BJ (cell line): ENCODE measurements at regions not wholly inside any gene's neighbourhood (a gene's known extent, or its start where the extent isn't known, plus 50 kb on each side); places are given as distances from the start of the nearest gene placed in this dataset.

Source experiments
- CTCF ChIA-PET: fragments of 350-600 bp; formaldehyde crosslinking; extraction: SDS; loops from one replicate; lab custom pipeline; 2021; ENCODE audit warnings: antibody characterized with exemption, inconsistent platforms; lab: Yijun Ruan, JAX
- POLR2A ChIA-PET: fragments of 300-600 bp; sonication (Branson Sonifier 250); formaldehyde crosslinking; extraction: SDS; loops from one replicate; lab custom pipeline; 2021; ENCODE audit warnings: antibody characterized with exemption; lab: Charles Lee
- DNase-seq: peaks from one replicate; pipeline ENCODE4 v3.0.0-alpha.2; 2011; ENCODE audit warnings: low read depth
- H3K27me3 ChIP-seq: 2 replicates; pipeline ENCODE4 v1.6.0; 2011; ENCODE audit warnings: low read length; ENCODE audit not compliant: control insufficient read depth, insufficient read depth
- H3K36me3 ChIP-seq: 2 replicates; pipeline ENCODE4 v1.5.1; 2011; ENCODE audit warnings: low read length; ENCODE audit not compliant: control insufficient read depth, insufficient read depth
- H3K4me3 ChIP-seq: 2 replicates; pipeline ENCODE4 v1.5.1; 2011; ENCODE audit warnings: low read depth, mild to moderate bottlenecking, control low read depth, low read length
- TF ChIP-seq, protein P1 (sequence below): IDR thresholded peaks from 2 replicates; pipeline ENCODE4 v1.5.1; 2011; ENCODE audit warnings: low read depth, mild to moderate bottlenecking, control low read depth, inconsistent platforms, low read length, moderate library complexity; ENCODE audit not compliant: insufficient read depth

DNA sequence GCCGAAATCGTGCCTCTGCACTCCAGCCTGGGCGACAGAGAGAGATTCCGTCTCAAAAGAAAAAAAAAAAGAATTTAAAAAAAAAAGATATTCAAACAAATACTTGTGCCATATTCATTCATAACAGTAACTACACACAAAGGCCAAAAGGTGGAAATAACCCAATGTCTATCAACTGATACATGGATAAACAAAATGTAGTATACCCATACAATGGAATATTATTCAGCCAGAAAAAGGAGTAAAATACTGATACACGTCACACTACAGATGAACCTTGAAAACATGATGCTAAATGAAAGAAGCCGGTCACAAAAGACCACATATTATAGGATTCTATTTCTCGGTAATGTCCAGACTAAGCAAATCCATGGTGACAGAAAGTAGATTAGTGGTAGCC lies 109.4 kb upstream of the SOD1 start:
- no peak for DNase-seq
- POLR2A ChIA-PET = no interaction called here
- no peak overlapping the region for H3K4me3 ChIP-seq
- CTCF ChIA-PET = no interaction called here
- TF ChIP-seq, protein P1, sequence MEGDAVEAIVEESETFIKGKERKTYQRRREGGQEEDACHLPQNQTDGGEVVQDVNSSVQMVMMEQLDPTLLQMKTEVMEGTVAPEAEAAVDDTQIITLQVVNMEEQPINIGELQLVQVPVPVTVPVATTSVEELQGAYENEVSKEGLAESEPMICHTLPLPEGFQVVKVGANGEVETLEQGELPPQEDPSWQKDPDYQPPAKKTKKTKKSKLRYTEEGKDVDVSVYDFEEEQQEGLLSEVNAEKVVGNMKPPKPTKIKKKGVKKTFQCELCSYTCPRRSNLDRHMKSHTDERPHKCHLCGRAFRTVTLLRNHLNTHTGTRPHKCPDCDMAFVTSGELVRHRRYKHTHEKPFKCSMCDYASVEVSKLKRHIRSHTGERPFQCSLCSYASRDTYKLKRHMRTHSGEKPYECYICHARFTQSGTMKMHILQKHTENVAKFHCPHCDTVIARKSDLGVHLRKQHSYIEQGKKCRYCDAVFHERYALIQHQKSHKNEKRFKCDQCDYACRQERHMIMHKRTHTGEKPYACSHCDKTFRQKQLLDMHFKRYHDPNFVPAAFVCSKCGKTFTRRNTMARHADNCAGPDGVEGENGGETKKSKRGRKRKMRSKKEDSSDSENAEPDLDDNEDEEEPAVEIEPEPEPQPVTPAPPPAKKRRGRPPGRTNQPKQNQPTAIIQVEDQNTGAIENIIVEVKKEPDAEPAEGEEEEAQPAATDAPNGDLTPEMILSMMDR = no peak
- no peaks in the 10 kb centered on the region for H3K36me3 ChIP-seq
- no peaks in the 10 kb centered on the region for H3K27me3 ChIP-seq

DNA sequence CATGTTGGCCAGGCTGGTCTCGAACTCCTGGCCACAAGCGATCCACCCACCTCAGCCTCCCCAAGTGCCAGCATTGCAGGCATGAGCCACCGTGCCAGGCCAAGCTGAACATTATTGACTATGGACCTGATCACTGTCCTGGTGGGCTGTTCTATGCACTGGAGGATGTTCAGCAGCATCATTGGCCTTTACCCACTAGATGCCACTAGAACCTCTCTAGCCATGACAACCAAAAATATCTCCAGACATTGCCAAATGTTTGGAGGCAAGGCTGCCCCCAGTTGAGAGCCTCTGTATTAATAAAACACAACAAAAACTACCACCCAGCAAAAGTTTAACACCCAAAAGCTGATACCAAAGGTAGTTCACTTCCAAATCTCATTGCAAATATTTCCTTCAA lies 110.8 kb upstream of the SOD1 start:
- Histone ChIP-seq H3K36me3 (no peaks in the 10 kb centered on the region), H3K4me3 (no peak overlapping the region), H3K27me3 (no peaks in the 10 kb centered on the region)
- POLR2A ChIA-PET = no interaction called here
- DNase-seq = no peak
- TF ChIP-seq, protein P1 = no peak
- CTCF ChIA-PET = interaction anchor here (1.4 to 1.5 kb wide), 2 partner anchors 11 to 32 kb away, joined by 3 read pairs; no protein-coding TSS in a partner anchor

DNA sequence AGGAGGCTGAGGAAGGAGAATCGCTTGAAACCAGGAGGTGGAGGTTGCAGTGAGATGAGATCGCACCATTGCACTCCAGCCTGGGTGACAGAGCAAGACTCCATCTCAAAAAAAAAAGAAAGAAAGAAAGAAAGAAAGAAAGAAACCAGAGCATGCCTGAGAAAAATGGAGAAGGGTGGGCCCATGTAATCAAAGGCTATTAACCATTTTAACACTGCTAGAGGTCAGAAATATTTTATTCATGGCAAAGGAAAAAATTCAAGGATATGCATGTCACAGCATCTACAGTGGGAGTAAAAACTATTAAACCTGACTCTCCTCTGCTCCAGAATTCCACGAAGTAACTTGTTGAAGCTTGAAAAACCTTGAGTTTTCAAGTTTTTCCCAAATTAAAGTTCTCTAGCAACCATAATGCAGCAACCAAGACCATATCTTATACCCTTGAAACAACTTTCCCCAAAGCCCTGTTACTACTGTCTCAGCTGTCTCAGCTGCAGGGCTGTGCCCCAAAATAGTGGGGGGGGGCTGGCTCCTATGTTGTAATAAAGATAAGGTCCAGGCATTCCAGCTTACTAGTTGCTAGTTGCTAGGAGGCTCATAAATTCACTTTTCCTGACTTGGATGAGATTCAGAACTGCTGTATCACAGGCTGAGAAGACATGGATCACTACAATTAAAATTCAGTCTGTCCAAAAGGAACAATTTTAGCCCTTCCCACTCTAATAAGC lies 112.9 kb upstream of the SOD1 start:
- ChIA-PET POLR2A (no interaction called here), CTCF (no interaction called here)
- no peaks in the 10 kb centered on the region for H3K27me3 ChIP-seq
- no peak for DNase-seq
- H3K36me3 ChIP-seq = no peaks in the 10 kb centered on the region
- TF ChIP-seq, protein P1 = no peak
- no peak overlapping the region for H3K4me3 ChIP-seq

DNA sequence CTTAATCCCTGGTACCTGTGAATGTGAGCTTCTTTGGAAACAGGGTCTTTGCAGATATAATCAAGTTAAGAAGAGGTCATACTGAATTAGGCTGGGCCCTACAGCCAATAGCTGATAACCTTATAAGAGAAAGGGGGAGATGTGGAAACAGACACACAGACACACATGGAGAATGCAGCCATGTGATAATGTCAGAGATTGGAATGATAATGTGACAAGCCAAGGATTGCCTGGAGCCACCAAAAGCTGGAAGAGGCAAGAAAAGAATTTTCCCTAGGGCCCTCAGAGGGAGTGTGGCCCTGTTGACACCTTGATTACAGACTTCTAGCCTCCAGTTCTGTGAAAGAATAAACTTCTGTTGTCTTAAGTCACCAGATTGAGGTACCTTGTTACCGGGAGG lies 114.5 kb upstream of the SOD1 start:
- no peaks in the 10 kb centered on the region for H3K27me3 ChIP-seq
- no peak for DNase-seq
- TF ChIP-seq, protein P1 = no peak
- ChIA-PET POLR2A (no interaction called here), CTCF (no interaction called here)
- H3K4me3 ChIP-seq = no peak overlapping the region
- H3K36me3 ChIP-seq = no peaks in the 10 kb centered on the region

DNA sequence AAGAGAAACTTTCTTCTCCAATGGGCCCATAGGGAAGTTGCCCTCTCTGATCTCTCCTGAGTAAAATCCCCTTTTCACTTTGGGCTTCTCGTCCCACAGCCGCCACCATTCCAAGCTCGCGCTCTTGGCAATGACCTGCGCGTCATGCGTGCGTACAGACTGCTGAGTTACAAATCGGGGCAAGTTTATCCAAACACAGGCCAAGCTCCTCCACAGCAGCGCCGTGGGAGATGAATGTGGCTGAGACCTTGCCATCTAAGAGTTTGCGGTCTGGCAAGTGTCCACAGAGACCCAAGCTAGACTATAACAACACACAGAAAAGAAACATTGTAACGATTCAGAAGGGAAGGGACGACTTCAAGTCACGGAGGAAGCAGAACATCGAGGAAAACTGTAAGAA lies 116.3 kb upstream of the SOD1 start:
- DNase-seq = no peak
- CTCF ChIA-PET = no interaction called here
- Histone ChIP-seq H3K4me3 (no peak overlapping the region), H3K36me3 (no peaks in the 10 kb centered on the region), H3K27me3 (no peaks in the 10 kb centered on the region)
- TF ChIP-seq, protein P1 = no peak
- POLR2A ChIA-PET = no interaction called here
